Endodermal cell (in vitro differentiated cells): ENCODE measurements at regions not wholly inside any gene's neighbourhood (a gene's known extent, or its start where the extent isn't known, plus 50 kb on each side); places are given as distances from the start of the nearest gene placed in this dataset.

Experiments
- DNase-seq: peaks from one replicate; pipeline ENCODE4 v3.0.0-alpha.2; 2017
- H3K27ac ChIP-seq: 2 replicates; pipeline ENCODE4 v1.5.1; 2013; ENCODE audit warnings: mild to moderate bottlenecking, low read depth, low read length, moderate library complexity
- H3K27me3 ChIP-seq: 2 replicates; pipeline ENCODE4 v1.6.1; 2013; ENCODE audit warnings: mild to moderate bottlenecking, low read length, moderate library complexity; ENCODE audit not compliant: insufficient read depth, control insufficient read depth, poor library complexity, severe bottlenecking
- H3K36me3 ChIP-seq: 2 replicates; pipeline ENCODE4 v1.7.0; 2013; ENCODE audit warnings: mild to moderate bottlenecking, low read length, moderate library complexity; ENCODE audit not compliant: control insufficient read depth, insufficient read depth
- H3K4me1 ChIP-seq: one replicate; pipeline ENCODE4 v1.7.0; 2013; ENCODE audit warnings: low read length; ENCODE audit not compliant: control insufficient read depth, insufficient read depth
- H3K4me3 ChIP-seq: 2 replicates; pipeline ENCODE4 v1.5.1; 2013; ENCODE audit warnings: mild to moderate bottlenecking, low read length, moderate library complexity
- H3K9ac ChIP-seq: 2 replicates; pipeline ENCODE4 v1.6.1; 2013; ENCODE audit warnings: mild to moderate bottlenecking, low read length, moderate library complexity; ENCODE audit not compliant: poor library complexity, severe bottlenecking; ENCODE audit errors: extremely low read depth
- H3K9me3 ChIP-seq: 2 replicates; pipeline ENCODE4 v1.6.1; 2013; ENCODE audit warnings: mild to moderate bottlenecking, low read length, moderate library complexity; ENCODE audit not compliant: control insufficient read depth
- H3K27ac Mint-ChIP-seq: 2 replicates; pipeline ENCODE4 v1.8.0; 2020; ENCODE audit warnings: mixed read lengths
- H3K27me3 Mint-ChIP-seq: 2 replicates; pipeline ENCODE4 v1.8.0; 2021; ENCODE audit warnings: mild to moderate bottlenecking, mixed read lengths; ENCODE audit not compliant: insufficient read depth
- H3K36me3 Mint-ChIP-seq: 2 replicates; pipeline ENCODE4 v1.8.0; 2020; ENCODE audit warnings: low read depth, mixed read lengths
- H3K4me1 Mint-ChIP-seq: 2 replicates; pipeline ENCODE4 v1.8.0; 2020; ENCODE audit warnings: mixed read lengths
- H3K4me3 Mint-ChIP-seq: 2 replicates; pipeline ENCODE4 v1.8.0; 2020; ENCODE audit warnings: mild to moderate bottlenecking, moderate library complexity, mixed read lengths
- H3K9me3 Mint-ChIP-seq: 2 replicates; pipeline ENCODE4 v1.8.0; 2020; ENCODE audit warnings: mild to moderate bottlenecking, mixed read lengths
- WGBS, 2 experiments: methylation state at CpG; one replicate each; pipeline versions ENCODE4 v1.1.5 to v1.1.7; 2013; ENCODE audit warnings: missing lambda C conversion rate in 2 of 2, mixed read lengths in 1 of 2; ENCODE audit not compliant: insufficient coverage in 1 of 2, insufficient read length in 1 of 2; 5-methylcytosine and 5-hydroxymethylcytosine counted together
- TF ChIP-seq, protein P1 (sequence below): fragments of 200-600 bp; sonication (generic); conservative IDR thresholded peaks from 2 replicates; pipeline ENCODE4 v1.5.0; 2021; ENCODE audit warnings: antibody characterized with exemption, mild to moderate bottlenecking

DNA sequence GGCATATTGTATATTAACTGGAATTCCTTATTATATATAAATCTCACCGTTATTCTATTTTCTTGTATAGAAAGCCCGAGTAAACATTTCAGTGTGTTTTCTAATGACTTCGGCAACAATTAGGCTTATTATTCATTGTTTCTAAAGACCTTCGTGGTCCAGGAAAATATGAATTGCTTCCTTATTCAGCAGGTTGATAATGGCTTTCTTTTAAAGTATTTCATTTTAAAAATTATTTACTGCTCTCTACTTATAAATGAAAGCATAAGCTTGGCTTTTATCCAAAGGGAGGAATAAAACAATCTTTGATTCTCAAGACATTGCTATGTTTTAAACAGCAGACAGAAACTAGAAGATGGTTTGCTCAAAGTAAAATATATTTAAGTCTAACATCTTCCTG, 198.4 kb upstream of the RGS18 start:
- H3K4me1 Mint-ChIP-seq: no peaks in the 10 kb centered on the region
- Histone ChIP-seq H3K4me3 (no peak overlapping the region), H3K36me3 (no peaks in the 10 kb centered on the region), H3K9me3 (no peaks in the 10 kb centered on the region), H3K9ac (no peak overlapping the region), H3K4me1 (no peaks in the 10 kb centered on the region), H3K27ac (no peak overlapping the region), H3K27me3 (no peaks in the 10 kb centered on the region)
- WGBS, 2 experiments: 90 to 92% methylated on average over 2 to 4 of the region's 4 CpGs
- DNase-seq: no peak
- TF ChIP-seq, protein P1, sequence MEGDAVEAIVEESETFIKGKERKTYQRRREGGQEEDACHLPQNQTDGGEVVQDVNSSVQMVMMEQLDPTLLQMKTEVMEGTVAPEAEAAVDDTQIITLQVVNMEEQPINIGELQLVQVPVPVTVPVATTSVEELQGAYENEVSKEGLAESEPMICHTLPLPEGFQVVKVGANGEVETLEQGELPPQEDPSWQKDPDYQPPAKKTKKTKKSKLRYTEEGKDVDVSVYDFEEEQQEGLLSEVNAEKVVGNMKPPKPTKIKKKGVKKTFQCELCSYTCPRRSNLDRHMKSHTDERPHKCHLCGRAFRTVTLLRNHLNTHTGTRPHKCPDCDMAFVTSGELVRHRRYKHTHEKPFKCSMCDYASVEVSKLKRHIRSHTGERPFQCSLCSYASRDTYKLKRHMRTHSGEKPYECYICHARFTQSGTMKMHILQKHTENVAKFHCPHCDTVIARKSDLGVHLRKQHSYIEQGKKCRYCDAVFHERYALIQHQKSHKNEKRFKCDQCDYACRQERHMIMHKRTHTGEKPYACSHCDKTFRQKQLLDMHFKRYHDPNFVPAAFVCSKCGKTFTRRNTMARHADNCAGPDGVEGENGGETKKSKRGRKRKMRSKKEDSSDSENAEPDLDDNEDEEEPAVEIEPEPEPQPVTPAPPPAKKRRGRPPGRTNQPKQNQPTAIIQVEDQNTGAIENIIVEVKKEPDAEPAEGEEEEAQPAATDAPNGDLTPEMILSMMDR: no peak
- H3K27ac Mint-ChIP-seq: no peak overlapping the region
- no peaks in the 10 kb centered on the region for H3K36me3 Mint-ChIP-seq
- H3K9me3 Mint-ChIP-seq: no peaks in the 10 kb centered on the region
- H3K27me3 Mint-ChIP-seq: no peaks in the 10 kb centered on the region
- H3K4me3 Mint-ChIP-seq: no peak overlapping the region

- no peaks in the 10 kb centered on the region for H3K27me3 Mint-ChIP-seq
- no peaks in the 10 kb centered on the region for H3K9me3 ChIP-seq
- no peaks in the 10 kb centered on the region for H3K4me1 ChIP-seq
- TF ChIP-seq, protein P1: no peak
- no peak overlapping the region for H3K4me3 ChIP-seq
- no peaks in the 10 kb centered on the region for H3K9me3 Mint-ChIP-seq
- no peaks in the 10 kb centered on the region for H3K36me3 ChIP-seq
- no peaks in the 10 kb centered on the region for H3K27me3 ChIP-seq
- no peak overlapping the region for H3K4me3 Mint-ChIP-seq
- H3K4me1 Mint-ChIP-seq: no peaks in the 10 kb centered on the region
- DNase-seq: no peak
- H3K36me3 Mint-ChIP-seq: no peaks in the 10 kb centered on the region
- H3K9ac ChIP-seq: no peak overlapping the region
- H3K27ac ChIP-seq: no peak overlapping the region
- H3K27ac Mint-ChIP-seq: no peak overlapping the region
- 98 to 100% methylated on average over 1 to 2 of the region's 2 CpGs for WGBS, 2 experiments
These were observed 195.0 kb upstream of the RGS18 start for GRCh38 chr1:191963286-191963685.

- H3K4me3 ChIP-seq: no peak overlapping the region
- Mint-ChIP-seq H3K9me3 (no peaks in the 10 kb centered on the region), H3K4me3 (no peak overlapping the region), H3K4me1 (no peaks in the 10 kb centered on the region), H3K27ac (no peak overlapping the region), H3K36me3 (no peaks in the 10 kb centered on the region), H3K27me3 (no peaks in the 10 kb centered on the region)
- WGBS, 2 experiments: 67 to 100% methylated on average over 2 to 3 of the region's 3 CpGs
- H3K4me1 ChIP-seq: no peaks in the 10 kb centered on the region
- H3K27ac ChIP-seq: no peak overlapping the region
- DNase-seq: no peak
- H3K27me3 ChIP-seq: no peaks in the 10 kb centered on the region
- TF ChIP-seq, protein P1: no peak
- H3K9me3 ChIP-seq: no peaks in the 10 kb centered on the region
- H3K9ac ChIP-seq: no peak overlapping the region
- H3K36me3 ChIP-seq: no peaks in the 10 kb centered on the region
These were observed 194.3 kb upstream of the RGS18 start for GRCh38 chr1:191963781-191964455.
